ENCODE measurements at regions not wholly inside any gene's neighbourhood (a gene's known extent, or its start where the extent isn't known, plus 50 kb on each side); places are given as distances from the start of the nearest gene placed in this dataset.

- Histone ChIP-seq H4K20me1 (ENCODE audit: insufficient read depth) (no peaks in the 10 kb centered on the region), H3K4me1 (ENCODE audit: insufficient read depth) (no peaks in the 10 kb centered on the region), H3K9ac (no peak overlapping the region), H2AFZ (no peak overlapping the region), H3K9me2 (ENCODE audit: insufficient read depth) (no peaks in the 10 kb centered on the region), H3K4me3 (no peak overlapping the region), H3K4me2 (ENCODE audit: unreplicated experiment) (no peak overlapping the region), H3K27ac (no peak overlapping the region), H3K27me3 (replicated peaks; ENCODE audit: insufficient read depth) (no peaks in the 10 kb centered on the region), H3F3A (ENCODE audit: insufficient read depth) (no peaks in the 10 kb centered on the region), H3K9me3 (ENCODE audit: low read depth) (no peaks in the 10 kb centered on the region), H3K36me3 (ENCODE audit: low read depth) (no peaks in the 10 kb centered on the region), H3K79me2 (ENCODE audit: insufficient read depth) (no peaks in the 10 kb centered on the region)
- DNase-seq = peak; percentile 14
- in situ Hi-C loops (cut with MboI) = no loop called here
- TF ChIP-seq EZH2phosphoT487 (IDR thresholded peaks at IDR 0.05; ENCODE audit: insufficient read depth, low read depth) (no peak), EZH2 (IDR thresholded peaks at IDR 0.05; ENCODE audit: insufficient read depth, poor library complexity, severe bottlenecking) (no peak)
- WGBS, 2 experiments (ENCODE audit: low coverage in 1 of 2, low lambda C conversion rate in 2 of 2, missing lambda C conversion rate in 2 of 2) = 9 to 20% methylated on average over 3 of the region's 3 CpGs
Measured at GRCh38 chr13:103188713-103189326, 122.6 kb upstream of the SLC10A2 start.

DNA sequence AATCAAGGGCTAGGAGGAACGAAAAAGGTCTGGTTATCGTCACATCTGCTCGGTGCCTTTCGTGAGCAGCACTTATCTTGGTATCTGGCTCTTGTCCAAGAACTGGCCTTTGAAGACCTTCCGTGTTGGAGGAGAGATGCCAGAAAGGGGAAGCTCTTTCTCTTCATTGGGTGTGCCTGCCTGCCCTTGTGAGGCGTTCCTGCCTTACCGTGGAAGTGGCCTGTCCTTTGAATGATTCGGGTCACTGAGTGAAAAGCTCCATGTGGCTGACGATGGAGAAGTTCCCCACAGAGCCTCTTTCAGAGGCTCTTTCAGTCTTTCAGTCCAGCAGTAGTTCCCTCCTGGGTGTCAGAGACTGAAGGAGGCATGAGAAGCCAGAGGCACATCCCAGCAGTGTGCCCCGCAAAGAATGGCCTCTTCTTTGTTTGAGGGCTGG, 121.5 kb upstream of the SLC10A2 start:
- H3K9me3 ChIP-seq (ENCODE audit: low read depth) = no peaks in the 10 kb centered on the region
- H2AFZ ChIP-seq = no peak overlapping the region
- in situ Hi-C loops (cut with MboI) = no loop called here
- H3K9ac ChIP-seq = no peak overlapping the region
- H3F3A ChIP-seq (ENCODE audit: insufficient read depth) = no peaks in the 10 kb centered on the region
- H3K27me3 ChIP-seq (replicated peaks; ENCODE audit: insufficient read depth) = no peaks in the 10 kb centered on the region
- H3K27ac ChIP-seq = no peak overlapping the region
- no peaks in the 10 kb centered on the region for H3K4me1 ChIP-seq (ENCODE audit: insufficient read depth)
- no peak for TF ChIP-seq EZH2 (IDR thresholded peaks at IDR 0.05; ENCODE audit: insufficient read depth, poor library complexity, severe bottlenecking)
- TF ChIP-seq EZH2phosphoT487 (IDR thresholded peaks at IDR 0.05; ENCODE audit: insufficient read depth, low read depth) = no peak
- no peak overlapping the region for H3K4me3 ChIP-seq
- no peaks in the 10 kb centered on the region for H3K9me2 ChIP-seq (ENCODE audit: insufficient read depth)
- DNase-seq = peak; percentile 0
- H3K4me2 ChIP-seq (ENCODE audit: unreplicated experiment) = no peak overlapping the region
- WGBS, 2 experiments (ENCODE audit: low coverage in 1 of 2, low lambda C conversion rate in 2 of 2, missing lambda C conversion rate in 2 of 2) = 47 to 51% methylated on average over 10 of the region's 10 CpGs
- no peaks in the 10 kb centered on the region for H4K20me1 ChIP-seq (ENCODE audit: insufficient read depth)
- no peaks in the 10 kb centered on the region for H3K79me2 ChIP-seq (ENCODE audit: insufficient read depth)
- H3K36me3 ChIP-seq (ENCODE audit: low read depth) = no peaks in the 10 kb centered on the region

DNA sequence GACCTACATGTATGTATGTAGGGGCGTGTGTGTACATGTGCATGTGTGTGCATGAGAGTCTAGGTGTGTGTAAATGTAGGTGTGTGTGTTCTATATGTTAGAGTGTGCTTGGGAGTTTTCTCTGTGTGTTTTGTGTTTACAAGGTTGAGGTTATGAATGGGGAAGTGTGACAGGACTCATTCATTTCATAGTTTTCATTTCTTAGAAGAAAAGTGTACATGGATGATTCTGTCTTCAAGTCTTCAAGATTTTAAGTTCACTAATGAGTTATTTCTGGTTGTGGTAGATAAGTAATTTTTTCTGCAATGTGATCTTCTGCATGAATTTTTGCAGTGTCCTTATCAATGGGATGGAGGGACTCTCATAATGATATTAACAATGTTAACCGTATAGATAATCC, 118.2 kb upstream of the SLC10A2 start:
- H3K27me3 ChIP-seq (replicated peaks; ENCODE audit: insufficient read depth) = no peaks in the 10 kb centered on the region
- no peaks in the 10 kb centered on the region for H3F3A ChIP-seq (ENCODE audit: insufficient read depth)
- in situ Hi-C loops (cut with MboI) = no loop called here
- H3K4me2 ChIP-seq (ENCODE audit: unreplicated experiment) = no peak overlapping the region
- TF ChIP-seq EZH2phosphoT487 (IDR thresholded peaks at IDR 0.05; ENCODE audit: insufficient read depth, low read depth) (no peak), EZH2 (IDR thresholded peaks at IDR 0.05; ENCODE audit: insufficient read depth, poor library complexity, severe bottlenecking) (no peak)
- H3K79me2 ChIP-seq (ENCODE audit: insufficient read depth) = no peaks in the 10 kb centered on the region
- no peak overlapping the region for H2AFZ ChIP-seq
- no peaks in the 10 kb centered on the region for H3K36me3 ChIP-seq (ENCODE audit: low read depth)
- 27 to 32% methylated on average over 2 of the region's 2 CpGs for WGBS, 2 experiments (ENCODE audit: low coverage in 1 of 2, low lambda C conversion rate in 2 of 2, missing lambda C conversion rate in 2 of 2)
- no peaks in the 10 kb centered on the region for H4K20me1 ChIP-seq (ENCODE audit: insufficient read depth)
- no peaks in the 10 kb centered on the region for H3K9me3 ChIP-seq (ENCODE audit: low read depth)
- H3K4me1 ChIP-seq (ENCODE audit: insufficient read depth) = no peaks in the 10 kb centered on the region
- no peaks in the 10 kb centered on the region for H3K9me2 ChIP-seq (ENCODE audit: insufficient read depth)
- H3K9ac ChIP-seq = no peak overlapping the region
- no peak overlapping the region for H3K27ac ChIP-seq
- no peak for DNase-seq
- no peak overlapping the region for H3K4me3 ChIP-seq

GRCh38 chr13:103178986-103179943, 113.0 kb upstream of the SLC10A2 start:
- H3F3A ChIP-seq (ENCODE audit: insufficient read depth) = no peaks in the 10 kb centered on the region
- H3K9me2 ChIP-seq (ENCODE audit: insufficient read depth) = no peaks in the 10 kb centered on the region
- H4K20me1 ChIP-seq (ENCODE audit: insufficient read depth) = no peaks in the 10 kb centered on the region
- no peak overlapping the region for H3K4me2 ChIP-seq (ENCODE audit: unreplicated experiment)
- no peak overlapping the region for H3K27ac ChIP-seq
- no peak overlapping the region for H3K9ac ChIP-seq
- no peak for TF ChIP-seq EZH2 (IDR thresholded peaks at IDR 0.05; ENCODE audit: insufficient read depth, poor library complexity, severe bottlenecking)
- no peak for TF ChIP-seq EZH2phosphoT487 (IDR thresholded peaks at IDR 0.05; ENCODE audit: insufficient read depth, low read depth)
- H3K27me3 ChIP-seq (replicated peaks; ENCODE audit: insufficient read depth) = no peaks in the 10 kb centered on the region
- no peak overlapping the region for H3K4me3 ChIP-seq
- H3K9me3 ChIP-seq (ENCODE audit: low read depth) = no peaks in the 10 kb centered on the region
- no peaks in the 10 kb centered on the region for H3K79me2 ChIP-seq (ENCODE audit: insufficient read depth)
- WGBS, 2 experiments (ENCODE audit: low coverage in 1 of 2, low lambda C conversion rate in 2 of 2, missing lambda C conversion rate in 2 of 2) = 10 to 17% methylated on average over 10 of the region's 10 CpGs
- in situ Hi-C loops (cut with MboI) = no loop called here
- no peak overlapping the region for H2AFZ ChIP-seq
- H3K36me3 ChIP-seq (ENCODE audit: low read depth) = no peaks in the 10 kb centered on the region
- no peak for DNase-seq
- no peaks in the 10 kb centered on the region for H3K4me1 ChIP-seq (ENCODE audit: insufficient read depth)
